ENCODE measurements at regions not wholly inside any gene's neighbourhood (a gene's known extent, or its start where the extent isn't known, plus 50 kb on each side); places are given as distances from the start of the nearest gene placed in this dataset.

GRCh38 chr16:48105976-48106375 lies 49.8 kb downstream of the ABCC12 start:
- Histone ChIP-seq H3K79me2 (ENCODE audit: low read length) (no peaks in the 10 kb centered on the region), H3K9me3 (ENCODE audit: low read length) (no peaks in the 10 kb centered on the region), H3K4me1 (ENCODE audit: low read length) (peaks cover 96% of the 10 kb centered on the region), H3K4me2 (ENCODE audit: low read depth, low read length, poor library complexity, severe bottlenecking) (peak overlapping the region; percentile 63), H3K27me3 (ENCODE audit: low read length) (no peaks in the 10 kb centered on the region; the same call in 1 of the 2 replicates), H3K9ac (ENCODE audit: low read length) (peak overlapping the region; percentile 60), H3K36me3 (ENCODE audit: insufficient read depth, low read length) (no peaks in the 10 kb centered on the region), H3K4me3 (ENCODE audit: low read length) (peak overlapping the region; percentile 20; the same call in 1 of the 2 replicates), H2AFZ (ENCODE audit: low read length) (peak overlapping the region; percentile 24; the same call in 1 of the 2 replicates), H3K9me2 (replicated peaks; ENCODE audit: insufficient read depth, low read length) (no peaks in the 10 kb centered on the region), H4K20me1 (ENCODE audit: insufficient read depth, low read depth, low read length) (no peaks in the 10 kb centered on the region), H3K27ac (ENCODE audit: low read length) (peak overlapping the region; percentile 83)
- DNase-seq, result peak; percentile 89

GRCh38 chr16:48105456-48105855 lies 50.3 kb downstream of the ABCC12 start:
- peak overlapping the region; percentile 83 for H3K27ac ChIP-seq (ENCODE audit: low read length)
- no peaks in the 10 kb centered on the region for H4K20me1 ChIP-seq (ENCODE audit: insufficient read depth, low read depth, low read length)
- H3K36me3 ChIP-seq (ENCODE audit: insufficient read depth, low read length), result no peaks in the 10 kb centered on the region
- H3K9me3 ChIP-seq (ENCODE audit: low read length), result no peaks in the 10 kb centered on the region
- H2AFZ ChIP-seq (ENCODE audit: low read length), result peak overlapping the region; percentile 24; the same call in 1 of the 2 replicates
- H3K79me2 ChIP-seq (ENCODE audit: low read length), result no peaks in the 10 kb centered on the region
- H3K9me2 ChIP-seq (replicated peaks; ENCODE audit: insufficient read depth, low read length), result no peaks in the 10 kb centered on the region
- H3K27me3 ChIP-seq (ENCODE audit: low read length), result no peaks in the 10 kb centered on the region; the same call in 1 of the 2 replicates
- H3K4me3 ChIP-seq (ENCODE audit: low read length), result peak overlapping the region; percentile 20; the same call in 1 of the 2 replicates
- peaks cover 91% of the 10 kb centered on the region for H3K4me1 ChIP-seq (ENCODE audit: low read length)
- no peak for DNase-seq
- H3K9ac ChIP-seq (ENCODE audit: low read length), result peak overlapping the region; percentile 60
- H3K4me2 ChIP-seq (ENCODE audit: low read depth, low read length, poor library complexity, severe bottlenecking), result peak overlapping the region; percentile 63

- Histone ChIP-seq H3K9me2 (replicated peaks; ENCODE audit: insufficient read depth, low read length) (no peaks in the 10 kb centered on the region), H4K20me1 (ENCODE audit: insufficient read depth, low read depth, low read length) (no peaks in the 10 kb centered on the region), H3K4me2 (ENCODE audit: low read depth, low read length, poor library complexity, severe bottlenecking) (peak overlapping the region; percentile 48), H3K36me3 (ENCODE audit: insufficient read depth, low read length) (no peaks in the 10 kb centered on the region), H3K79me2 (ENCODE audit: low read length) (no peaks in the 10 kb centered on the region), H3K9ac (ENCODE audit: low read length) (peak overlapping the region; percentile 49), H3K27me3 (ENCODE audit: low read length) (no peaks in the 10 kb centered on the region), H2AFZ (ENCODE audit: low read length) (no peak overlapping the region), H3K27ac (ENCODE audit: low read length) (peak overlapping the region; percentile 83), H3K4me3 (ENCODE audit: low read length) (peak overlapping the region; percentile 31; the same call in 1 of the 2 replicates), H3K9me3 (ENCODE audit: low read length) (no peaks in the 10 kb centered on the region), H3K4me1 (ENCODE audit: low read length) (peaks cover 73% of the 10 kb centered on the region)
- DNase-seq, result peak; percentile 63
Observed at GRCh38 chr16:48103591-48103990, 52.2 kb downstream of the ABCC12 start.

GRCh38 chr16:48102083-48103008 lies 53.4 kb downstream of the ABCC12 start:
- peak overlapping the region; percentile 49; the same call in 1 of the 2 replicates for H3K9ac ChIP-seq (ENCODE audit: low read length)
- peak; percentile 73 for DNase-seq
- H3K9me3 ChIP-seq (ENCODE audit: low read length), result no peaks in the 10 kb centered on the region
- peak overlapping the region; percentile 48 for H3K4me2 ChIP-seq (ENCODE audit: low read depth, low read length, poor library complexity, severe bottlenecking)
- H2AFZ ChIP-seq (ENCODE audit: low read length), result no peak overlapping the region
- peak overlapping the region; percentile 83 for H3K27ac ChIP-seq (ENCODE audit: low read length)
- H3K4me3 ChIP-seq (ENCODE audit: low read length), result peak overlapping the region; percentile 22; the same call in 1 of the 2 replicates
- no peaks in the 10 kb centered on the region for H3K36me3 ChIP-seq (ENCODE audit: insufficient read depth, low read length)
- no peaks in the 10 kb centered on the region for H3K9me2 ChIP-seq (replicated peaks; ENCODE audit: insufficient read depth, low read length)
- no peaks in the 10 kb centered on the region for H4K20me1 ChIP-seq (ENCODE audit: insufficient read depth, low read depth, low read length)
- no peaks in the 10 kb centered on the region for H3K27me3 ChIP-seq (ENCODE audit: low read length)
- no peaks in the 10 kb centered on the region for H3K79me2 ChIP-seq (ENCODE audit: low read length)
- peaks cover 75% of the 10 kb centered on the region for H3K4me1 ChIP-seq (ENCODE audit: low read length)

- H3K9me2 ChIP-seq (replicated peaks; ENCODE audit: insufficient read depth, low read length), result no peaks in the 10 kb centered on the region
- no peak for DNase-seq
- no peak overlapping the region for H2AFZ ChIP-seq (ENCODE audit: low read length)
- no peak overlapping the region for H3K4me2 ChIP-seq (ENCODE audit: low read depth, low read length, poor library complexity, severe bottlenecking)
- no peak overlapping the region for H3K4me3 ChIP-seq (ENCODE audit: low read length)
- H3K9ac ChIP-seq (ENCODE audit: low read length), result no peak overlapping the region
- H3K27me3 ChIP-seq (ENCODE audit: low read length), result no peaks in the 10 kb centered on the region
- H3K4me1 ChIP-seq (ENCODE audit: low read length), result peaks cover 64% of the 10 kb centered on the region
- no peaks in the 10 kb centered on the region for H3K36me3 ChIP-seq (ENCODE audit: insufficient read depth, low read length)
- H3K79me2 ChIP-seq (ENCODE audit: low read length), result no peaks in the 10 kb centered on the region
- H3K9me3 ChIP-seq (ENCODE audit: low read length), result no peaks in the 10 kb centered on the region
- H3K27ac ChIP-seq (ENCODE audit: low read length), result no peak overlapping the region
- no peaks in the 10 kb centered on the region for H4K20me1 ChIP-seq (ENCODE audit: insufficient read depth, low read depth, low read length)
Observed at GRCh38 chr16:48101069-48101674, 54.6 kb downstream of the ABCC12 start.

- H3K27ac ChIP-seq (ENCODE audit: low read length), result no peak overlapping the region
- no peaks in the 10 kb centered on the region for H4K20me1 ChIP-seq (ENCODE audit: insufficient read depth, low read depth, low read length)
- H3K36me3 ChIP-seq (ENCODE audit: insufficient read depth, low read length), result no peaks in the 10 kb centered on the region; the same call in 1 of the 2 replicates
Observed at GRCh38 chr16:48099455-48099854, 56.3 kb downstream of the ABCC12 start.

GRCh38 chr16:48098472-48098871 lies 57.3 kb downstream of the ABCC12 start:
- peaks cover 44% of the 10 kb centered on the region for H3K4me1 ChIP-seq (ENCODE audit: low read length)
- H3K9ac ChIP-seq (ENCODE audit: low read length), result no peak overlapping the region
- H2AFZ ChIP-seq (ENCODE audit: low read length), result no peak overlapping the region
- no peak for DNase-seq
- H3K9me3 ChIP-seq (ENCODE audit: low read length), result no peaks in the 10 kb centered on the region
- H3K27ac ChIP-seq (ENCODE audit: low read length), result no peak overlapping the region
- no peaks in the 10 kb centered on the region for H3K27me3 ChIP-seq (ENCODE audit: low read length)
- H3K4me3 ChIP-seq (ENCODE audit: low read length), result no peak overlapping the region
- H3K36me3 ChIP-seq (ENCODE audit: insufficient read depth, low read length), result no peaks in the 10 kb centered on the region; the same call in 1 of the 2 replicates
- H3K4me2 ChIP-seq (ENCODE audit: low read depth, low read length, poor library complexity, severe bottlenecking), result no peak overlapping the region
- no peaks in the 10 kb centered on the region for H3K9me2 ChIP-seq (replicated peaks; ENCODE audit: insufficient read depth, low read length)
- H4K20me1 ChIP-seq (ENCODE audit: insufficient read depth, low read depth, low read length), result no peaks in the 10 kb centered on the region
- H3K79me2 ChIP-seq (ENCODE audit: low read length), result no peaks in the 10 kb centered on the region

More at GRCh38 chr16:48099455-48099854, 56.3 kb downstream of the ABCC12 start:
- no peak overlapping the region for H3K4me3 ChIP-seq (ENCODE audit: low read length)
- H3K4me1 ChIP-seq (ENCODE audit: low read length), result peaks cover 47% of the 10 kb centered on the region
- no peaks in the 10 kb centered on the region for H3K9me3 ChIP-seq (ENCODE audit: low read length)
- no peaks in the 10 kb centered on the region for H3K79me2 ChIP-seq (ENCODE audit: low read length)
- no peaks in the 10 kb centered on the region for H3K27me3 ChIP-seq (ENCODE audit: low read length)
- H3K9ac ChIP-seq (ENCODE audit: low read length), result no peak overlapping the region
- H3K9me2 ChIP-seq (replicated peaks; ENCODE audit: insufficient read depth, low read length), result no peaks in the 10 kb centered on the region
- no peak overlapping the region for H2AFZ ChIP-seq (ENCODE audit: low read length)
- no peak overlapping the region for H3K4me2 ChIP-seq (ENCODE audit: low read depth, low read length, poor library complexity, severe bottlenecking)
- DNase-seq, result no peak

GRCh38 chr16:48091117-48091516 lies 64.7 kb downstream of the ABCC12 start:
- Histone ChIP-seq H3K27ac (ENCODE audit: low read length) (no peak overlapping the region), H3K4me2 (ENCODE audit: low read depth, low read length, poor library complexity, severe bottlenecking) (no peak overlapping the region), H3K9me3 (ENCODE audit: low read length) (no peaks in the 10 kb centered on the region), H3K9me2 (replicated peaks; ENCODE audit: insufficient read depth, low read length) (no peaks in the 10 kb centered on the region), H3K79me2 (ENCODE audit: low read length) (no peaks in the 10 kb centered on the region), H2AFZ (ENCODE audit: low read length) (no peak overlapping the region), H3K4me3 (ENCODE audit: low read length) (no peak overlapping the region), H4K20me1 (ENCODE audit: insufficient read depth, low read depth, low read length) (no peaks in the 10 kb centered on the region), H3K4me1 (ENCODE audit: low read length) (peaks cover 57% of the 10 kb centered on the region), H3K9ac (ENCODE audit: low read length) (no peak overlapping the region), H3K36me3 (ENCODE audit: insufficient read depth, low read length) (no peaks in the 10 kb centered on the region; the same call in 1 of the 2 replicates), H3K27me3 (ENCODE audit: low read length) (no peaks in the 10 kb centered on the region)
- no peak for DNase-seq

All from Karpas-422 (cell line).